Peyer's patch (tissue), 4 donors: ENCODE measurements at regions not wholly inside any gene's neighbourhood (a gene's known extent, or its start where the extent isn't known, plus 50 kb on each side); places are given as distances from the start of the nearest gene placed in this dataset.

ENCODE experiments used
- POLR2A ChIP-seq, 2 donors: fragments of 450-650 bp; IDR thresholded peaks; one replicate each; pipeline ENCODE4 v1.5.1; 2017; ENCODE audit warnings: antibody characterized with exemption in 2 of 2, mild to moderate bottlenecking in 2 of 2, moderate library complexity in 2 of 2
- TF ChIP-seq, protein P1 (sequence below), 6 experiments: fragments of 450-650 bp in 4 of 6; fragments of 200-600 bp in 2 of 6; sonication (generic) in 1 of 6; IDR thresholded peaks; one replicate each; pipeline ENCODE4 v1.5.1; 2017 to 2019; ENCODE audit warnings: antibody characterized with exemption in 6 of 6, mild to moderate bottlenecking in 3 of 6, moderate library complexity in 1 of 6

DNA sequence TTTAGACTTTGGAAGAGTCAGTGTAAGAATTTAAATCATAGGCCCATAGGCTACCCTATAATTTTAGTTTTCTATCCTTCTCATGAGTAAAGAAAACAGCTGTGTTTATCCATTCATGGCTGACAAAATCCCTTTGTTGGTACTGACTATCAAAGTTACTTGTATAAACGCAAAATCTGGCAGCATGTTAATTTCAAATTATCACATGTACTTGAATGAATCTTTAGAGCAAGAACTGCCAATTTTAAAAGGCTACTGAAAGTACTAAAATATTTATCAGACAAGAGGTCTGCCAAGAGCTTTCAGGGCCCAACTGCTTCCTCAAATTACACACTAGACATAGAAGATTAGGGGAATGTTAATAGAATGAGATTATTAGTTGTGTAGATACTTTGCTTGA lies 66.6 kb downstream of the MYL12B start:
- TF ChIP-seq, protein P1, sequence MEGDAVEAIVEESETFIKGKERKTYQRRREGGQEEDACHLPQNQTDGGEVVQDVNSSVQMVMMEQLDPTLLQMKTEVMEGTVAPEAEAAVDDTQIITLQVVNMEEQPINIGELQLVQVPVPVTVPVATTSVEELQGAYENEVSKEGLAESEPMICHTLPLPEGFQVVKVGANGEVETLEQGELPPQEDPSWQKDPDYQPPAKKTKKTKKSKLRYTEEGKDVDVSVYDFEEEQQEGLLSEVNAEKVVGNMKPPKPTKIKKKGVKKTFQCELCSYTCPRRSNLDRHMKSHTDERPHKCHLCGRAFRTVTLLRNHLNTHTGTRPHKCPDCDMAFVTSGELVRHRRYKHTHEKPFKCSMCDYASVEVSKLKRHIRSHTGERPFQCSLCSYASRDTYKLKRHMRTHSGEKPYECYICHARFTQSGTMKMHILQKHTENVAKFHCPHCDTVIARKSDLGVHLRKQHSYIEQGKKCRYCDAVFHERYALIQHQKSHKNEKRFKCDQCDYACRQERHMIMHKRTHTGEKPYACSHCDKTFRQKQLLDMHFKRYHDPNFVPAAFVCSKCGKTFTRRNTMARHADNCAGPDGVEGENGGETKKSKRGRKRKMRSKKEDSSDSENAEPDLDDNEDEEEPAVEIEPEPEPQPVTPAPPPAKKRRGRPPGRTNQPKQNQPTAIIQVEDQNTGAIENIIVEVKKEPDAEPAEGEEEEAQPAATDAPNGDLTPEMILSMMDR (IDR thresholded peaks at IDR 0.05), result no peak
- TF ChIP-seq POLR2A (IDR thresholded peaks at IDR 0.05), result no peak
